VCaP (cell line): ENCODE measurements at regions not wholly inside any gene's neighbourhood (a gene's known extent, or its start where the extent isn't known, plus 50 kb on each side); places are given as distances from the start of the nearest gene placed in this dataset.

ENCODE experiments used
- H3K27ac ChIP-seq: fragments of 450-650 bp; 2 replicates; pipeline ENCODE4 v1.5.1; 2017
- TF ChIP-seq, protein P1 (sequence below): fragments of 450-650 bp; conservative IDR thresholded peaks from 2 replicates; pipeline ENCODE4 v1.5.1; 2017; ENCODE audit warnings: mild to moderate bottlenecking, moderate library complexity

DNA sequence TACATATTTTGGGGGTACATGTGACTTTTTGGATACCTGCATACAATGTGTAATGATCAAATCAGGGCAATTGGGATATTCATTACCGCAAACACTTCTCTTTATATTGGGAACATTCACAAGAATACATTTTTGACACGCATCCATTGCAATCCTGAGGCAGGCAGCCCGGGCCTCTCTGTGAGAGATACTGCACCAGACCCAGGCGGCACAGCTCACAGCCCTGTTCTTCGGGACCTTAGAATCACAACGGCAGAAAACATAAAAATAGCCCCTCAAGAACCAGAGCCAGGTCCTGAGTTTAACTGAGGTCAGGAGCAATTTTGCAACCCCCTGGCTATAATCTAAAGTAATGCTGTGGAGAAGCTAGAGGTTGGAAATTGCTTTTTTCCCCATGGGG lies 90.8 kb upstream of the PGBD5 start:
- H3K27ac ChIP-seq: no peak overlapping the region
- TF ChIP-seq, protein P1, sequence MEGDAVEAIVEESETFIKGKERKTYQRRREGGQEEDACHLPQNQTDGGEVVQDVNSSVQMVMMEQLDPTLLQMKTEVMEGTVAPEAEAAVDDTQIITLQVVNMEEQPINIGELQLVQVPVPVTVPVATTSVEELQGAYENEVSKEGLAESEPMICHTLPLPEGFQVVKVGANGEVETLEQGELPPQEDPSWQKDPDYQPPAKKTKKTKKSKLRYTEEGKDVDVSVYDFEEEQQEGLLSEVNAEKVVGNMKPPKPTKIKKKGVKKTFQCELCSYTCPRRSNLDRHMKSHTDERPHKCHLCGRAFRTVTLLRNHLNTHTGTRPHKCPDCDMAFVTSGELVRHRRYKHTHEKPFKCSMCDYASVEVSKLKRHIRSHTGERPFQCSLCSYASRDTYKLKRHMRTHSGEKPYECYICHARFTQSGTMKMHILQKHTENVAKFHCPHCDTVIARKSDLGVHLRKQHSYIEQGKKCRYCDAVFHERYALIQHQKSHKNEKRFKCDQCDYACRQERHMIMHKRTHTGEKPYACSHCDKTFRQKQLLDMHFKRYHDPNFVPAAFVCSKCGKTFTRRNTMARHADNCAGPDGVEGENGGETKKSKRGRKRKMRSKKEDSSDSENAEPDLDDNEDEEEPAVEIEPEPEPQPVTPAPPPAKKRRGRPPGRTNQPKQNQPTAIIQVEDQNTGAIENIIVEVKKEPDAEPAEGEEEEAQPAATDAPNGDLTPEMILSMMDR: no peak

DNA sequence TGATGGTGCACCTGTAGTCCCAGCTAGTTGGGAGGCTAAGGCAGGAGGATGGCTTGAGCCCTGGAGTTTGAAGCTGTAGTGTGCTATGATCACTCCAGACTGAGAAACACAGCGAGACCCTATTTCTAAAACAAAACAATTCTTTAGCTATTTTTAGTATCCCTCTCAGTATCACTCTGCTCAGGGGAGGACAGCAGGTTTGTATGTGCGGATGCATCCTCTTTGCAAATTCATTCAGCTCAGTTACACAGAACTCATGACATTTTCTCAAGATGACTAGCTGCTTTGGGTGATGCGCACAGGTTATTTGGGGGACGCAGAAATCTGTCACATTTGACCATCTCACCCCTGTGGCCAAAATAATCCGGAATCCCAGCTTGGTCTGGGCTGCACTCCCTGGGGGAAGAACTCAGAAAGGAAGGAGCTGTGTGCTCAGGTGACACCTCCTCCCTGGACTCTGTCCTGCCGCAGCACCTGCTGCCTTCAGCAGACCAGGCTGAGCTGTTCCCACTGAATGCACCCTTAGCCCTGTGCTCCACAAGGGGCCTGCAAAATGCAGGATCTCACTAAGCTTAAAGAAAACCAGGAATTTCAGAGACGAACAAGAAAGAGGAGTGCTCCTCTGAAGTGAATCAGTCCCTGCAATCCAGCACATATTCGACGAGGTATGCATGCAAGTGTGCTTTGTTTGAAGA lies 89.5 kb upstream of the PGBD5 start:
- H3K27ac ChIP-seq: no peak overlapping the region
- TF ChIP-seq, protein P1: no peak

DNA sequence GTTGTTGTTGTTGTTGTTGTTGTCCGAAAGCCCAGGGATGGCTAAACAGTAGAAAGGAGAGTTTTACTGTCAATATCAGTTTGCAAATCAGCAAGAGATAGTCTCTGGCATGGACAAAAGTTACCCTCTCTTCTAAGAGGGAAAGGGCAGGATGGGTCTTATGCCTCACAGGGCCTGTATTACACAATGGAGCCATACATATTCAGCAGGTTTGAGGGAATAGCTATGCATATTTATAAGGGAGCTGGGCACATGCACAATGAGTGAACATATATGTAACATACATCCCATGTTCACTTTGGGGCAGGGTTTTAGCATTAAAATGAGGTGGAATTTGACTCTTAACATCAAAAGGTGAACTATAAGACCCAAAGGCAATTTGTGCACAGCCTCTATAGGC lies 84.4 kb upstream of the PGBD5 start:
- TF ChIP-seq, protein P1: no peak
- H3K27ac ChIP-seq: no peak overlapping the region

DNA sequence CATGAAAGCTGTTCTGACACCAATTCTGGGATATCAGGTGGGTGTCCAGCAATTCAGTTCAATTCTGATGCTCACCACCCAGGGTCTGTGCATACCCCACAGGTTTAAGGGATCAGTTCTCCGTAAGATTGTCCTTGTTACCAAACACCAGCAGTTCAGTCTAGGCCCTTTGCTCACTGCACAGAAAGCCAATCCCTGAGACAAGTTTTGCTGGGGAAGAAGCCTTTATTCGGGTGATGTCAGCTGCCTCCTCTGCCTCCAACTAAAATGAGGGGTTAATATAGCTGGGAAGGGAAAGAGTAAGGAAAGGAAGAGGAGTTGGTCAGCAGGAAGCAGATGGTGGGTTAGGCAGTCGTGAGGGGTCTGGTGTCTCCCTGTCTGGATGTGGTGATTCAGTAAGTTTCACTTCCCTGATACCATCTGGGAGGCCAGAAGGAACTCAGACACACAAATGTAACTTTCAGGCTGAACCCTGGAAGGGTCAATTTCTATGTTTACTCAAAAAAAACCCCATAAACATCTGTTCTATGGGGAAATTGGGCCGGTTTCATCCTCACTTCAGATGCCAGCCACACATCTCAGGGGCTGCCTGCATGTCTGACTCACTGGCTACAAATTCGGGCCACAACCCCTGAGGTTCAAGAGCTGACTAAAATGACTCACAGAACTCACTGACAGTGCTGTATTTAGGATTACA lies 83.3 kb upstream of the PGBD5 start:
- H3K27ac ChIP-seq: no peak overlapping the region
- TF ChIP-seq, protein P1: no peak

DNA sequence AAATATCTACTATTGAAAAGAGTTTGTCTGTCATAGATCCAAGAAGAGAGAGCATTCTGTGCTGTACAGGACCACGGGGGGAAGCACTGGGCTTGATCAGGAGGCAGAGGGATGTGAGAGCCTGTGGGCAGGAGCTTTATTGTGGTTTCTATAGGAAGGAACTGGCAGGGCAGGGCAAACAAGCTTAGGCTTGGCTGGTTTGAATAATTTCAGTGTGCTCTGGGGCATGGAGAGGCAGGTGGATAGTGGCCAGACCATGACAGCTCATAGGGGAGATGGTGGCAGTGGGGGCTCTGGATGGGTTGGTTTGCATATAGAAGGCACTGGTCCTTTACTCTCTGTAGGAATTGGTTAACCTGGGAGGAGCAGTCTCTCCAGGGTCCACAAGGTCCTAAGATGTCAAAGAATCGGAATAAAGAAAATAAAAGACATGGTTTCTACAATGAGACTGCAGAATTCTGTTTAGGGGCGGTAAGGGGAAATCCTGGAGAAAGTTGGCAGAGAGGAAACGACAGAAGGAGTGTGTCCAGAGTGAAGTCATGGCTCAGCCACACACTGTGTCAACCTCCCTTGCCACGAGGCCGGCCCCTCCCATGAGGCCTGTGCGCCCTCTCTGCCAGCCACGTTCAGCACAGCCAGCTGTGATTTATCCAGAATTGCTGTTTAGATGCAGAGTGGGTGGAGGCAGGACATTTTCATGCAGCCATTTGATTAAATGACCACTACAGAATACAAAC lies 81.7 kb upstream of the PGBD5 start:
- TF ChIP-seq, protein P1: no peak

DNA sequence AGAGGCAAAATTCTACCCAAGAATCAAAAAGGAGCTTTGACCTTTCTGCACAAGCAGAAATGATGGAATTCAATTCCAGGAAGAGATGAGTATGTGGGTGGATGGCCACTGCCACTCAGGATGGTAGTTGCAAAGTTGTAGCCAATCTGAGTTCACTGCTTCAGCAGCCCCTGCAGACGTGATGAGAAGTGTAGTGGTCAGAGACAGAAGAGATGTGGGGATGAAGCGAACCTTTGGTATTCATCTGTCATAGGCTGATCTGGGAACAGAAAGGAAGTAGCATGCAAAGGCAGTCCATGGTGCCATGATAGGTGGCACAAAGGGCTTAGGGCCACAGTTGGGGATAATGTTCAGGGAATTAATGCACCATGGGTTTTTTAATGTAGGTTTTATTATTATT lies 81.1 kb upstream of the PGBD5 start:
- TF ChIP-seq, protein P1: no peak
- no peak overlapping the region for H3K27ac ChIP-seq

More for the DNA sequence above, 81.7 kb upstream of the PGBD5 start:
- H3K27ac ChIP-seq: no peak overlapping the region

DNA sequence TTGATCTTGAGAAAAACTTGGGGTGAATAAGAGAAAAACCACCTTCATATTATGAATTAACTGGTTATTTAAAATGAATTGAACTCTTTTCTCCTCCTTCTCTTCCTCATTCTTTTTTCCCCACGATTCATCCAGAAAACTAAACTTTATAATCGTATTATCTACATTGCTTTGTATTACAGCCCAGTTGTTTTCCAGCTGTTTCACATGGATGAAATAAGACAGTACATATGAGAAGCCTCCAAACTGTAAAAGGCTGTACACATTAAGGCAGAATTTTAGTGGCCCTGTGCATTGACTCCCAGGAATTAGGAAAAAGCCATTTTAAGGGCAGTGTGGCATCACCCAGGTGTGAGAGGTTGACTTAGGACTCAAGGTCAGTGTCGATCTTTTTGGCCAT lies 80.3 kb upstream of the PGBD5 start:
- TF ChIP-seq, protein P1: no peak
- no peak overlapping the region for H3K27ac ChIP-seq
